Panc1 (cell line): ENCODE measurements at regions not wholly inside any gene's neighbourhood (a gene's known extent, or its start where the extent isn't known, plus 50 kb on each side); places are given as distances from the start of the nearest gene placed in this dataset.

Source experiments
- TCF7L2 ChIP-seq: IDR thresholded peaks from 2 replicates; pipeline ENCODE4 v1.6.1; 2011; ENCODE audit warnings: mild to moderate bottlenecking, low read depth, low read length, inconsistent platforms
- TF ChIP-seq, protein P1 (sequence below): fragments of 450-650 bp; IDR thresholded peaks from 2 replicates; pipeline ENCODE4 v1.5.1; 2017; ENCODE audit warnings: mild to moderate bottlenecking

DNA sequence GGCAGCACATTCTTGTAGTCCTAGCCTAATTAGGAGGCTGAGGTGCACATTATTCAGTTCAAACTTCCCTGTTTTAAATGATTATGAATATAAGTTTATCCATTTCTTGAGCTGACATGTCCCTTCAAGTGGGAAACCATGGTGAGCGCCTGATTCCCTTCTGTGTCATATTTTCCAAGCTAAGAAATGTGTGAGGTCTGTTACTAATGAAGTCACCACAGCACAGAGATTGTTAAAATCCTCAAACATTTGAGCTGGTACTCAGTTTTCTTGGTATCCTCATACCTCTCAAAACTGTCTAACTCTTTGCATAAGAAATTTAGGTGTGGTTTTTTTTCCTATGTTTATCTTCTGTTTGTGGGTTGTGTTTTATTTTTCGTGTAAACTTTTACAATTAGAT, 926.8 kb downstream of the GATA3 start:
- TF ChIP-seq TCF7L2, result no peak
- TF ChIP-seq, protein P1, sequence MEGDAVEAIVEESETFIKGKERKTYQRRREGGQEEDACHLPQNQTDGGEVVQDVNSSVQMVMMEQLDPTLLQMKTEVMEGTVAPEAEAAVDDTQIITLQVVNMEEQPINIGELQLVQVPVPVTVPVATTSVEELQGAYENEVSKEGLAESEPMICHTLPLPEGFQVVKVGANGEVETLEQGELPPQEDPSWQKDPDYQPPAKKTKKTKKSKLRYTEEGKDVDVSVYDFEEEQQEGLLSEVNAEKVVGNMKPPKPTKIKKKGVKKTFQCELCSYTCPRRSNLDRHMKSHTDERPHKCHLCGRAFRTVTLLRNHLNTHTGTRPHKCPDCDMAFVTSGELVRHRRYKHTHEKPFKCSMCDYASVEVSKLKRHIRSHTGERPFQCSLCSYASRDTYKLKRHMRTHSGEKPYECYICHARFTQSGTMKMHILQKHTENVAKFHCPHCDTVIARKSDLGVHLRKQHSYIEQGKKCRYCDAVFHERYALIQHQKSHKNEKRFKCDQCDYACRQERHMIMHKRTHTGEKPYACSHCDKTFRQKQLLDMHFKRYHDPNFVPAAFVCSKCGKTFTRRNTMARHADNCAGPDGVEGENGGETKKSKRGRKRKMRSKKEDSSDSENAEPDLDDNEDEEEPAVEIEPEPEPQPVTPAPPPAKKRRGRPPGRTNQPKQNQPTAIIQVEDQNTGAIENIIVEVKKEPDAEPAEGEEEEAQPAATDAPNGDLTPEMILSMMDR, result no peak
